ENCODE measurements at regions not wholly inside any gene's neighbourhood (a gene's known extent, or its start where the extent isn't known, plus 50 kb on each side); places are given as distances from the start of the nearest gene placed in this dataset.

- TF ChIP-seq HOXA7 (CRISPR knock-in tag; IDR thresholded peaks at IDR 0.05) (no peak), RFX5 (IDR thresholded peaks at IDR 0.05) (no peak), POLR2A (IDR thresholded peaks at IDR 0.05; ENCODE audit: low read length) (no peak), JUNB (IDR thresholded peaks at IDR 0.05) (no peak), HOXB13 (CRISPR knock-in tag; IDR thresholded peaks at IDR 0.05; ENCODE audit: low read depth) (no peak), RCOR1 (IDR thresholded peaks at IDR 0.05; ENCODE audit: low read depth, low read length) (no peak)
- TF ChIP-seq, protein P1, sequence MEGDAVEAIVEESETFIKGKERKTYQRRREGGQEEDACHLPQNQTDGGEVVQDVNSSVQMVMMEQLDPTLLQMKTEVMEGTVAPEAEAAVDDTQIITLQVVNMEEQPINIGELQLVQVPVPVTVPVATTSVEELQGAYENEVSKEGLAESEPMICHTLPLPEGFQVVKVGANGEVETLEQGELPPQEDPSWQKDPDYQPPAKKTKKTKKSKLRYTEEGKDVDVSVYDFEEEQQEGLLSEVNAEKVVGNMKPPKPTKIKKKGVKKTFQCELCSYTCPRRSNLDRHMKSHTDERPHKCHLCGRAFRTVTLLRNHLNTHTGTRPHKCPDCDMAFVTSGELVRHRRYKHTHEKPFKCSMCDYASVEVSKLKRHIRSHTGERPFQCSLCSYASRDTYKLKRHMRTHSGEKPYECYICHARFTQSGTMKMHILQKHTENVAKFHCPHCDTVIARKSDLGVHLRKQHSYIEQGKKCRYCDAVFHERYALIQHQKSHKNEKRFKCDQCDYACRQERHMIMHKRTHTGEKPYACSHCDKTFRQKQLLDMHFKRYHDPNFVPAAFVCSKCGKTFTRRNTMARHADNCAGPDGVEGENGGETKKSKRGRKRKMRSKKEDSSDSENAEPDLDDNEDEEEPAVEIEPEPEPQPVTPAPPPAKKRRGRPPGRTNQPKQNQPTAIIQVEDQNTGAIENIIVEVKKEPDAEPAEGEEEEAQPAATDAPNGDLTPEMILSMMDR (IDR thresholded peaks at IDR 0.05) = no peak
- TF ChIP-seq, protein P2, sequence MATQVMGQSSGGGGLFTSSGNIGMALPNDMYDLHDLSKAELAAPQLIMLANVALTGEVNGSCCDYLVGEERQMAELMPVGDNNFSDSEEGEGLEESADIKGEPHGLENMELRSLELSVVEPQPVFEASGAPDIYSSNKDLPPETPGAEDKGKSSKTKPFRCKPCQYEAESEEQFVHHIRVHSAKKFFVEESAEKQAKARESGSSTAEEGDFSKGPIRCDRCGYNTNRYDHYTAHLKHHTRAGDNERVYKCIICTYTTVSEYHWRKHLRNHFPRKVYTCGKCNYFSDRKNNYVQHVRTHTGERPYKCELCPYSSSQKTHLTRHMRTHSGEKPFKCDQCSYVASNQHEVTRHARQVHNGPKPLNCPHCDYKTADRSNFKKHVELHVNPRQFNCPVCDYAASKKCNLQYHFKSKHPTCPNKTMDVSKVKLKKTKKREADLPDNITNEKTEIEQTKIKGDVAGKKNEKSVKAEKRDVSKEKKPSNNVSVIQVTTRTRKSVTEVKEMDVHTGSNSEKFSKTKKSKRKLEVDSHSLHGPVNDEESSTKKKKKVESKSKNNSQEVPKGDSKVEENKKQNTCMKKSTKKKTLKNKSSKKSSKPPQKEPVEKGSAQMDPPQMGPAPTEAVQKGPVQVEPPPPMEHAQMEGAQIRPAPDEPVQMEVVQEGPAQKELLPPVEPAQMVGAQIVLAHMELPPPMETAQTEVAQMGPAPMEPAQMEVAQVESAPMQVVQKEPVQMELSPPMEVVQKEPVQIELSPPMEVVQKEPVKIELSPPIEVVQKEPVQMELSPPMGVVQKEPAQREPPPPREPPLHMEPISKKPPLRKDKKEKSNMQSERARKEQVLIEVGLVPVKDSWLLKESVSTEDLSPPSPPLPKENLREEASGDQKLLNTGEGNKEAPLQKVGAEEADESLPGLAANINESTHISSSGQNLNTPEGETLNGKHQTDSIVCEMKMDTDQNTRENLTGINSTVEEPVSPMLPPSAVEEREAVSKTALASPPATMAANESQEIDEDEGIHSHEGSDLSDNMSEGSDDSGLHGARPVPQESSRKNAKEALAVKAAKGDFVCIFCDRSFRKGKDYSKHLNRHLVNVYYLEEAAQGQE (IDR thresholded peaks at IDR 0.05) = no peak
These were observed 161.7 kb upstream of the CXCL13 start for GRCh38 chr4:77443941-77444340.
